Endothelial cell (in vitro differentiated cells): ENCODE measurements at regions not wholly inside any gene's neighbourhood (a gene's known extent, or its start where the extent isn't known, plus 50 kb on each side); places are given as distances from the start of the nearest gene placed in this dataset.

Experiments
- DNase-seq: peaks from one replicate; pipeline ENCODE4 v3.0.0; 2021; ENCODE audit warnings: low spot score
- H3K27ac Mint-ChIP-seq: one replicate; pipeline ENCODE4 v1.8.0; 2021; ENCODE audit warnings: mixed read lengths, inconsistent platforms; ENCODE audit not compliant: unreplicated experiment
- H3K27me3 Mint-ChIP-seq: one replicate; pipeline ENCODE4 v1.8.0; 2021; ENCODE audit warnings: mild to moderate bottlenecking, moderate library complexity, mixed read lengths, inconsistent platforms; ENCODE audit not compliant: unreplicated experiment
- H3K36me3 Mint-ChIP-seq: one replicate; pipeline ENCODE4 v1.8.0; 2021; ENCODE audit warnings: mild to moderate bottlenecking, low read depth, mixed read lengths, inconsistent platforms; ENCODE audit not compliant: unreplicated experiment
- H3K4me1 Mint-ChIP-seq: one replicate; pipeline ENCODE4 v1.8.0; 2021; ENCODE audit warnings: mild to moderate bottlenecking, mixed read lengths, inconsistent platforms; ENCODE audit not compliant: unreplicated experiment
- H3K4me3 Mint-ChIP-seq: one replicate; pipeline ENCODE4 v1.8.0; 2021; ENCODE audit warnings: mild to moderate bottlenecking, mixed read lengths, inconsistent platforms; ENCODE audit not compliant: unreplicated experiment
- H3K9me3 Mint-ChIP-seq: one replicate; pipeline ENCODE4 v1.8.0; 2021; ENCODE audit warnings: mixed read lengths, inconsistent platforms; ENCODE audit not compliant: unreplicated experiment
- TF ChIP-seq, protein P1 (sequence below): fragments of 200-600 bp; sonication (generic); IDR thresholded peaks from one replicate; pipeline ENCODE4 v1.5.0; 2021; ENCODE audit warnings: antibody characterized with exemption; ENCODE audit not compliant: unreplicated experiment

GRCh38 chr3:163735394-163735793, 1342.9 kb downstream of the SI start:
- H3K27ac Mint-ChIP-seq, result no peak overlapping the region
- TF ChIP-seq, protein P1, sequence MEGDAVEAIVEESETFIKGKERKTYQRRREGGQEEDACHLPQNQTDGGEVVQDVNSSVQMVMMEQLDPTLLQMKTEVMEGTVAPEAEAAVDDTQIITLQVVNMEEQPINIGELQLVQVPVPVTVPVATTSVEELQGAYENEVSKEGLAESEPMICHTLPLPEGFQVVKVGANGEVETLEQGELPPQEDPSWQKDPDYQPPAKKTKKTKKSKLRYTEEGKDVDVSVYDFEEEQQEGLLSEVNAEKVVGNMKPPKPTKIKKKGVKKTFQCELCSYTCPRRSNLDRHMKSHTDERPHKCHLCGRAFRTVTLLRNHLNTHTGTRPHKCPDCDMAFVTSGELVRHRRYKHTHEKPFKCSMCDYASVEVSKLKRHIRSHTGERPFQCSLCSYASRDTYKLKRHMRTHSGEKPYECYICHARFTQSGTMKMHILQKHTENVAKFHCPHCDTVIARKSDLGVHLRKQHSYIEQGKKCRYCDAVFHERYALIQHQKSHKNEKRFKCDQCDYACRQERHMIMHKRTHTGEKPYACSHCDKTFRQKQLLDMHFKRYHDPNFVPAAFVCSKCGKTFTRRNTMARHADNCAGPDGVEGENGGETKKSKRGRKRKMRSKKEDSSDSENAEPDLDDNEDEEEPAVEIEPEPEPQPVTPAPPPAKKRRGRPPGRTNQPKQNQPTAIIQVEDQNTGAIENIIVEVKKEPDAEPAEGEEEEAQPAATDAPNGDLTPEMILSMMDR, result no peak
- no peaks in the 10 kb centered on the region for H3K9me3 Mint-ChIP-seq
- H3K36me3 Mint-ChIP-seq, result no peaks in the 10 kb centered on the region
- DNase-seq, result no peak
- H3K4me3 Mint-ChIP-seq, result no peak overlapping the region
- no peaks in the 10 kb centered on the region for H3K27me3 Mint-ChIP-seq
- H3K4me1 Mint-ChIP-seq, result no peaks in the 10 kb centered on the region

DNA sequence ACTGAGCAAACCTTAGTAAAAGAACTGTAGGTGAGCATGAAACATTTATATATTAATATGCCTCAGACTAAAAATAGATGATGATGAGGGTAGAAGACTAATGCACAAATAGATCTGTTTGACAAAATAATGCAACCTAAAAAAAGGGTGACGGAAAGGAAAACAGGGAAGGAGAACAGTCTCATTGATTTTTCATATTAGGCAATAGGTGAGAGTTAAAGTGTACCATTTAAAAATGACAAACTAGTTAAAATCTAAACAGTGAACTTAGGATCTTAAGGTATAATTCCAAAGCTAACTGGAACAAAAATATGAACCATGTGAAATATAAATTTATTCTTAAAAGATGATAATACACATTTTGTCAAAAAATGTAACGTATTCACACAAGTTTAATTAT, 1347.6 kb downstream of the SI start:
- DNase-seq, result no peak
- Mint-ChIP-seq H3K4me1 (no peaks in the 10 kb centered on the region), H3K4me3 (no peak overlapping the region), H3K27me3 (no peaks in the 10 kb centered on the region), H3K27ac (no peak overlapping the region), H3K9me3 (no peaks in the 10 kb centered on the region), H3K36me3 (no peaks in the 10 kb centered on the region)
- TF ChIP-seq, protein P1, result no peak

GRCh38 chr3:163726125-163726524, 1352.2 kb downstream of the SI start:
- H3K4me1 Mint-ChIP-seq, result no peaks in the 10 kb centered on the region
- no peak overlapping the region for H3K4me3 Mint-ChIP-seq
- TF ChIP-seq, protein P1, result no peak
- H3K27me3 Mint-ChIP-seq, result no peaks in the 10 kb centered on the region
- no peaks in the 10 kb centered on the region for H3K9me3 Mint-ChIP-seq
- H3K36me3 Mint-ChIP-seq, result no peaks in the 10 kb centered on the region
- H3K27ac Mint-ChIP-seq, result no peak overlapping the region
- no peak for DNase-seq

DNA sequence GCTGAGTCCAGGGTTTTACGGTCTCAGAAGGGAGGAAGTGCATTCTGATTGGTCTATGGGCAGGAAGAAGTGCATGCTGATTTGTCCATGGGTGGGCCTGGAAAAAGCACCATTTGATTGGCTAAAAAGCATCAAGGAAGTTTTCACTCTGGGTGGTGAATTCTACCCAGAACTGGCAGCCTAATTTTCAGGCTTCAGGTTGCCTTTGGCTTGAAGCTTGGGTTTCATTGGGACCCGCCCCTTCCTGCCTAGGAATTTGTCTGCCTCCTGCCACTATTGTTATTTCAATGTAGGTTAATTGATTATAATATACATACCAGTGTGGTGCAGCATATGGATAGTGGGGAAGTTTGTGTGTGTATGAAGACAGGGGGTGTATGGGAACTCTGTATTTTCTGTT, 1355.9 kb downstream of the SI start:
- H3K9me3 Mint-ChIP-seq, result no peaks in the 10 kb centered on the region
- no peak for DNase-seq
- no peak overlapping the region for H3K27ac Mint-ChIP-seq
- H3K36me3 Mint-ChIP-seq, result no peaks in the 10 kb centered on the region
- H3K27me3 Mint-ChIP-seq, result no peaks in the 10 kb centered on the region
- H3K4me3 Mint-ChIP-seq, result no peak overlapping the region
- H3K4me1 Mint-ChIP-seq, result peaks cover under 1% of the 10 kb centered on the region
- TF ChIP-seq, protein P1, result no peak

- DNase-seq, result no peak
- H3K27ac Mint-ChIP-seq, result no peak overlapping the region
Observed at GRCh38 chr3:163721596-163721995, 1356.7 kb downstream of the SI start.

More at GRCh38 chr3:163721596-163721995, 1356.7 kb downstream of the SI start:
- TF ChIP-seq, protein P1, result no peak
- no peaks in the 10 kb centered on the region for H3K27me3 Mint-ChIP-seq
- no peaks in the 10 kb centered on the region for H3K9me3 Mint-ChIP-seq
- H3K4me3 Mint-ChIP-seq, result no peak overlapping the region
- no peaks in the 10 kb centered on the region for H3K36me3 Mint-ChIP-seq
- peaks cover 6% of the 10 kb centered on the region for H3K4me1 Mint-ChIP-seq
